PC-3 (cell line): ENCODE measurements at regions not wholly inside any gene's neighbourhood (a gene's known extent, or its start where the extent isn't known, plus 50 kb on each side); places are given as distances from the start of the nearest gene placed in this dataset.

Experiments
- ATAC-seq: fragments of 200-7000 bp; cut with Tn5 transposase; 2 replicates; pipeline ENCODE4 v1.9.1; 2020; ENCODE audit warnings: mild to moderate bottlenecking, moderate library complexity
- BruUV-seq: library from RNA; stranded (reverse); fragments of 400-500 nt; replicated peaks from 2 replicates; lab custom pipeline; 2021; lab: Mats Ljungman, UMichigan
- CTCF ChIA-PET: fragments of 300-600 bp; sonication (Branson Sonifier 250); formaldehyde crosslinking; loops from one replicate; lab custom pipeline; 2022; ENCODE audit warnings: antibody characterized with exemption; lab: Charles Lee
- POLR2A ChIA-PET: fragments of 300-600 bp; sonication (Branson Sonifier 250); formaldehyde crosslinking; loops from one replicate; lab custom pipeline; 2022; ENCODE audit warnings: antibody characterized with exemption; ENCODE audit not compliant: unreplicated experiment; lab: Charles Lee
- DNase-seq: peaks from one replicate; pipeline ENCODE4 v3.0.0-alpha.2; 2015
- H2AFZ ChIP-seq: fragments of 300-600 bp; sonication (generic); 2 replicates; pipeline ENCODE4 v1.6.0; 2016; ENCODE audit warnings: antibody characterized with exemption, low read length
- H3F3A ChIP-seq: fragments of 300-600 bp; sonication (generic); one replicate; pipeline ENCODE4 v1.6.0; 2017; ENCODE audit warnings: antibody characterized with exemption, low read length, control low read depth, mild to moderate bottlenecking; ENCODE audit not compliant: unreplicated experiment
- H3K27ac ChIP-seq: fragments of 300-600 bp; sonication (generic); 2 replicates; pipeline ENCODE4 v1.5.1; 2016; ENCODE audit warnings: mild to moderate bottlenecking, low read length
- H3K27me3 ChIP-seq: fragments of 300-600 bp; sonication (generic); 2 replicates; pipeline ENCODE4 v1.6.1; 2016; ENCODE audit warnings: low read length, mixed read lengths
- H3K36me3 ChIP-seq: fragments of 300-600 bp; sonication (generic); 2 replicates; pipeline ENCODE4 v1.6.1; 2016; ENCODE audit warnings: low read depth, mixed run types, low read length, mixed read lengths
- H3K4me1 ChIP-seq: fragments of 300-600 bp; sonication (generic); 2 replicates; pipeline ENCODE4 v1.5.1; 2016; ENCODE audit warnings: low read length; ENCODE audit not compliant: insufficient read depth
- H3K4me2 ChIP-seq: fragments of 300-600 bp; sonication (generic); 2 replicates; pipeline ENCODE4 v1.6.0; 2016; ENCODE audit warnings: low read length
- H3K4me3 ChIP-seq: fragments of 300-600 bp; sonication (generic); 2 replicates; pipeline ENCODE4 v1.5.1; 2016; ENCODE audit warnings: mild to moderate bottlenecking, low read length, mixed read lengths
- H3K79me2 ChIP-seq: fragments of 300-600 bp; sonication (generic); 2 replicates; pipeline ENCODE4 v1.6.1; 2017; ENCODE audit warnings: low read length, mixed read lengths
- H3K9ac ChIP-seq: fragments of 300-600 bp; sonication (generic); 2 replicates; pipeline ENCODE4 v1.6.0; 2016; ENCODE audit warnings: mild to moderate bottlenecking, low read length
- H3K9me2 ChIP-seq: fragments of 300-600 bp; sonication (generic); replicated peaks from 2 replicates; pipeline ENCODE4 v1.6.1; 2016; ENCODE audit warnings: mixed run types, low read length, mixed read lengths
- H3K9me3 ChIP-seq: fragments of 300-600 bp; sonication (generic); 2 replicates; pipeline ENCODE4 v1.6.1; 2016; ENCODE audit warnings: low read length, mixed read lengths
- H4K20me1 ChIP-seq: fragments of 300-600 bp; sonication (generic); 2 replicates; pipeline ENCODE4 v1.6.1; 2016; ENCODE audit warnings: low read length, mixed read lengths
- EZH2 ChIP-seq: fragments of 300-600 bp; sonication (generic); IDR thresholded peaks from one replicate; pipeline ENCODE4 v1.6.1; 2017; ENCODE audit warnings: antibody characterized with exemption, mild to moderate bottlenecking, low read length; ENCODE audit not compliant: unreplicated experiment
- EZH2phosphoT487 ChIP-seq: fragments of 300-600 bp; sonication (generic); IDR thresholded peaks from 2 replicates; pipeline ENCODE4 v1.6.1; 2018; ENCODE audit warnings: mild to moderate bottlenecking, antibody characterized with exemption, low read length, borderline replicate concordance
- intact Hi-C: fragments of 100-400 bp; cut with micrococcal nuclease; formaldehyde crosslinking; loops from 2 replicates; pipeline ENCODE4 v1.9.0; 2023
- TF ChIP-seq, protein P1 (sequence below): fragments of 300-600 bp; sonication (generic); conservative IDR thresholded peaks from 2 replicates; pipeline ENCODE4 v1.5.1; 2017; ENCODE audit warnings: antibody characterized with exemption, low read depth, mild to moderate bottlenecking, low read length

DNA sequence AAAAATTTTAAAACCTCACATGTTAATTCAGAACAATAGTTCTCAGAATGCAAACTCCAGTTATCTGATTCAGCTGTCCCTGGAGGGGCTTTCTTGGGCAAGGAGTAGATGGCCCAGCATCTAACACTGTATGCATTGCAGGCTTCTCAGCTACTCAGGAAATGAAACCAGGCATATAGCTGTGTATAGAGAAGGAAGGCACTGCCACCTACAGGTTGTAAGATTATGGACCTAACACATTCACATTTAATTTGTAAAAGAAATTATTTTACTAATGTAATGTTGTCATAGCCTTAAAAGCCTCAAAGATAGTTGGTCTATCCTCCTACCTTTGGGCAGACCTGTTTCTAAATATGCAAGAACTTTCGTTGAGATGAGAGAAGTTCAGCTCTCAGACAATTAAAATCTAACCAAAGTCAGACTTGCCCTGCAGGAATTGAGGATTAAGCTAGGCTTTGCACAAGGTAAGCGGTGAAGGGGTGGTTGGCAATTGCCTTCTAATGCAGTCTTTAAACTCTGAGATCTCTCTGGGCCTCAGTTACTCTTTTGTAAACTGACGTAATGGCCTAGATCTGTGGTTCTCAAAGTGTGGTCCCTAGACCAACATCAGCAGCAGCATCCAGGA is 132.8 kb upstream of the SLC24A5 start:
- DNase-seq (peak; percentile 60), ATAC-seq (peak; percentile 90)
- Histone ChIP-seq H3K4me1 (no peaks in the 10 kb centered on the region), H3K4me2 (no peak overlapping the region), H3F3A (no peaks in the 10 kb centered on the region), H4K20me1 (no peaks in the 10 kb centered on the region), H3K79me2 (no peaks in the 10 kb centered on the region), H3K9me2 (no peaks in the 10 kb centered on the region), H3K36me3 (no peaks in the 10 kb centered on the region), H3K9ac (no peak overlapping the region), H3K27ac (no peak overlapping the region), H3K27me3 (no peaks in the 10 kb centered on the region), H3K9me3 (no peaks in the 10 kb centered on the region), H2AFZ (no peak overlapping the region), H3K4me3 (no peak overlapping the region)
- no TSS peak for BruUV-seq
- POLR2A ChIA-PET: no interaction called here
- TF ChIP-seq EZH2phosphoT487 (no peak), EZH2 (no peak)
- TF ChIP-seq, protein P1, sequence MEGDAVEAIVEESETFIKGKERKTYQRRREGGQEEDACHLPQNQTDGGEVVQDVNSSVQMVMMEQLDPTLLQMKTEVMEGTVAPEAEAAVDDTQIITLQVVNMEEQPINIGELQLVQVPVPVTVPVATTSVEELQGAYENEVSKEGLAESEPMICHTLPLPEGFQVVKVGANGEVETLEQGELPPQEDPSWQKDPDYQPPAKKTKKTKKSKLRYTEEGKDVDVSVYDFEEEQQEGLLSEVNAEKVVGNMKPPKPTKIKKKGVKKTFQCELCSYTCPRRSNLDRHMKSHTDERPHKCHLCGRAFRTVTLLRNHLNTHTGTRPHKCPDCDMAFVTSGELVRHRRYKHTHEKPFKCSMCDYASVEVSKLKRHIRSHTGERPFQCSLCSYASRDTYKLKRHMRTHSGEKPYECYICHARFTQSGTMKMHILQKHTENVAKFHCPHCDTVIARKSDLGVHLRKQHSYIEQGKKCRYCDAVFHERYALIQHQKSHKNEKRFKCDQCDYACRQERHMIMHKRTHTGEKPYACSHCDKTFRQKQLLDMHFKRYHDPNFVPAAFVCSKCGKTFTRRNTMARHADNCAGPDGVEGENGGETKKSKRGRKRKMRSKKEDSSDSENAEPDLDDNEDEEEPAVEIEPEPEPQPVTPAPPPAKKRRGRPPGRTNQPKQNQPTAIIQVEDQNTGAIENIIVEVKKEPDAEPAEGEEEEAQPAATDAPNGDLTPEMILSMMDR: peak; percentile 70
- CTCF ChIA-PET: interaction anchor here (0.6 to 1.7 kb wide), 5 partner anchors 276 to 793 kb away, joined by 3 to 29 read pairs (median 5); no protein-coding TSS in a partner anchor
- intact Hi-C loops: loop anchor here (1.0 to 10.0 kb wide), 6 partner anchors 97 to 792 kb away; partner anchors contain the start of gene SEMA6D

- Histone ChIP-seq H3K27me3 (no peaks in the 10 kb centered on the region), H3K4me3 (no peak overlapping the region), H3F3A (no peaks in the 10 kb centered on the region), H3K9me2 (no peaks in the 10 kb centered on the region), H2AFZ (no peak overlapping the region), H3K36me3 (no peaks in the 10 kb centered on the region), H3K27ac (no peak overlapping the region), H3K9me3 (no peaks in the 10 kb centered on the region), H3K4me2 (no peak overlapping the region), H3K9ac (no peak overlapping the region), H4K20me1 (no peaks in the 10 kb centered on the region), H3K4me1 (no peaks in the 10 kb centered on the region), H3K79me2 (no peaks in the 10 kb centered on the region)
- ChIA-PET POLR2A (no interaction called here), CTCF (interaction anchor here (0.6 to 1.7 kb wide), 4 partner anchors 277 to 792 kb away, joined by 3 to 29 read pairs (median 4); no protein-coding TSS in a partner anchor)
- no TSS peak for BruUV-seq
- ATAC-seq (0 out of 2 replicates have a peak, but pooled peaks have one; percentile 31), DNase-seq (no peak)
- intact Hi-C loops: loop anchor here (1.0 to 10.0 kb wide), 6 partner anchors 97 to 792 kb away; partner anchors contain the start of gene SEMA6D
- TF ChIP-seq, protein P1: no peak
- TF ChIP-seq EZH2 (no peak), EZH2phosphoT487 (no peak)
Observed at GRCh38 chr15:47988564-47988963, 132.2 kb upstream of the SLC24A5 start.

- H3K27me3 ChIP-seq: no peaks in the 10 kb centered on the region
- ATAC-seq (no peak), DNase-seq (no peak)
- no peaks in the 10 kb centered on the region for H3K9me3 ChIP-seq
- no peaks in the 10 kb centered on the region for H3K4me1 ChIP-seq
- intact Hi-C loops: no loop called here
- ChIA-PET CTCF (interaction anchor here (1.5 kb wide), 1 partner anchor 795 kb away, joined by 3 read pairs; no protein-coding TSS in a partner anchor), POLR2A (no interaction called here)
- H3F3A ChIP-seq: no peaks in the 10 kb centered on the region
- no peaks in the 10 kb centered on the region for H3K36me3 ChIP-seq
- TF ChIP-seq, protein P1: no peak
- TF ChIP-seq EZH2 (no peak), EZH2phosphoT487 (no peak)
- H3K27ac ChIP-seq: no peak overlapping the region
- no peak overlapping the region for H3K4me3 ChIP-seq
- H3K9ac ChIP-seq: no peak overlapping the region
- H4K20me1 ChIP-seq: no peaks in the 10 kb centered on the region
- H3K79me2 ChIP-seq: no peaks in the 10 kb centered on the region
- no peak overlapping the region for H3K4me2 ChIP-seq
- H2AFZ ChIP-seq: no peak overlapping the region
- H3K9me2 ChIP-seq: no peaks in the 10 kb centered on the region
- BruUV-seq: no TSS peak
Observed at GRCh38 chr15:47990821-47991220, 130.0 kb upstream of the SLC24A5 start.
